WTC11 (cell line): ENCODE measurements at regions not wholly inside any gene's neighbourhood (a gene's known extent, or its start where the extent isn't known, plus 50 kb on each side); places are given as distances from the start of the nearest gene placed in this dataset.

Source experiments
- ATAC-seq: fragments of 200-7000 bp; cut with Tn5 transposase; 2 replicates; pipeline ENCODE4 v1.10.0; 2021; ENCODE audit warnings: mild to moderate bottlenecking, moderate library complexity
- CTCF ChIA-PET: fragments of 300-600 bp; sonication (Branson Sonifier 250); formaldehyde crosslinking; loops from one replicate; lab custom pipeline; 2021; ENCODE audit warnings: antibody characterized with exemption; lab: Charles Lee
- POLR2A ChIA-PET: fragments of 350-600 bp; sonication (Branson Sonifier 250); formaldehyde crosslinking; loops from one replicate; lab custom pipeline; 2021; ENCODE audit warnings: antibody characterized with exemption; lab: Charles Lee
- DNase-seq: peaks from one replicate; pipeline ENCODE4 v3.0.0; 2021; ENCODE audit warnings: low spot score
- H3K27ac Mint-ChIP-seq: 2 replicates; pipeline ENCODE4 v1.8.0; 2021; ENCODE audit warnings: mixed read lengths
- H3K27me3 Mint-ChIP-seq: 2 replicates; pipeline ENCODE4 v1.8.0; 2021; ENCODE audit warnings: low read depth, mild to moderate bottlenecking, moderate library complexity, mixed read lengths
- H3K36me3 Mint-ChIP-seq: 2 replicates; pipeline ENCODE4 v1.8.0; 2021; ENCODE audit warnings: mixed read lengths
- H3K4me1 Mint-ChIP-seq: 2 replicates; pipeline ENCODE4 v1.8.0; 2022; ENCODE audit warnings: mixed read lengths
- H3K4me3 Mint-ChIP-seq: 2 replicates; pipeline ENCODE4 v1.8.0; 2021; ENCODE audit warnings: mild to moderate bottlenecking, moderate library complexity, mixed read lengths
- H3K9me3 Mint-ChIP-seq: 2 replicates; pipeline ENCODE4 v1.8.0; 2021; ENCODE audit warnings: mixed read lengths
- ATF1 ChIP-seq: sonication (generic); formaldehyde crosslinking; IDR thresholded peaks from 2 replicates; pipeline ENCODE4 v1.8.1; 2023; ENCODE audit warnings: mild to moderate bottlenecking, moderate library complexity, missing genetic modification reagents
- ATF3 ChIP-seq: sonication (generic); formaldehyde crosslinking; conservative IDR thresholded peaks from 2 replicates; pipeline ENCODE4 v1.8.1; 2022; ENCODE audit warnings: mild to moderate bottlenecking, missing genetic modification reagents
- CTCF ChIP-seq: fragments of 200-600 bp; IDR thresholded peaks from 2 replicates; pipeline ENCODE4 v1.8.0; 2022; ENCODE audit warnings: antibody characterized with exemption
- HMGA2 ChIP-seq: fragments of 250-450 bp; sonication (Bioruptor Pico); IDR thresholded peaks from 2 replicates; pipeline ENCODE4 v1.4.0; 2021; ENCODE audit warnings: mild to moderate bottlenecking, moderate library complexity
- IRF2 ChIP-seq: sonication (generic); formaldehyde crosslinking; IDR thresholded peaks from 2 replicates; pipeline ENCODE4 v1.8.0; 2022; ENCODE audit warnings: low read depth, missing genetic modification reagents, borderline replicate concordance
- KAT7 ChIP-seq: sonication (generic); formaldehyde crosslinking; IDR thresholded peaks from 2 replicates; pipeline ENCODE4 v1.8.1; 2023; ENCODE audit warnings: missing genetic modification reagents, mild to moderate bottlenecking, borderline replicate concordance
- PRRX2 ChIP-seq: fragments of 250-450 bp; sonication (Bioruptor Pico); IDR thresholded peaks from 2 replicates; pipeline ENCODE4 v1.8.0; 2021; ENCODE audit warnings: mild to moderate bottlenecking
- TCF7 ChIP-seq: sonication (generic); formaldehyde crosslinking; IDR thresholded peaks from 2 replicates; pipeline ENCODE4 v1.8.0; 2022; ENCODE audit warnings: mild to moderate bottlenecking, low read depth, missing genetic modification reagents, moderate library complexity
- TEAD4 ChIP-seq: sonication (generic); formaldehyde crosslinking; IDR thresholded peaks from 2 replicates; pipeline ENCODE4 v1.8.0; 2022; ENCODE audit warnings: mild to moderate bottlenecking, missing genetic modification reagents
- TP53 ChIP-seq: sonication (generic); formaldehyde crosslinking; IDR thresholded peaks from 2 replicates; pipeline ENCODE4 v1.8.1; 2023; ENCODE audit warnings: mild to moderate bottlenecking, missing genetic modification reagents
- TF ChIP-seq, protein P1 (sequence below): sonication (generic); formaldehyde crosslinking; IDR thresholded peaks from 2 replicates; pipeline ENCODE4 v1.8.1; 2022; ENCODE audit warnings: missing genetic modification reagents, borderline replicate concordance
- TF ChIP-seq, protein P2 (sequence below): sonication (generic); formaldehyde crosslinking; IDR thresholded peaks from 2 replicates; pipeline ENCODE4 v1.8.0; 2022; ENCODE audit warnings: mild to moderate bottlenecking, missing genetic modification reagents
- TF ChIP-seq, protein P3 (sequence below): fragments of 250-450 bp; sonication (Bioruptor Pico); IDR thresholded peaks from 2 replicates; pipeline ENCODE4 v1.9.0; 2021; ENCODE audit warnings: mild to moderate bottlenecking
- TF ChIP-seq, protein P4 (sequence below): sonication (generic); formaldehyde crosslinking; IDR thresholded peaks from 2 replicates; pipeline ENCODE4 v1.8.0; 2023; ENCODE audit warnings: mild to moderate bottlenecking, missing genetic modification reagents
- TF ChIP-seq, protein P5 (sequence below): sonication (generic); formaldehyde crosslinking; IDR thresholded peaks from 2 replicates; pipeline ENCODE4 v1.8.0; 2023; ENCODE audit warnings: missing genetic modification reagents

- POLR2A ChIA-PET, result no interaction called here
- peaks cover 6% of the 10 kb centered on the region for H3K4me1 Mint-ChIP-seq
- no peak for ATAC-seq
- H3K9me3 Mint-ChIP-seq, result peaks cover 32% of the 10 kb centered on the region
- no peak overlapping the region for H3K27ac Mint-ChIP-seq
- TF ChIP-seq TCF7 (CRISPR knock-in tag) (no peak), ATF1 (no peak), ATF3 (CRISPR knock-in tag) (no peak)
- TF ChIP-seq, all 79 proteins: peak for 0
- Mint-ChIP-seq H3K36me3 (no peaks in the 10 kb centered on the region; the same call in 1 of the 2 replicates), H3K27me3 (no peaks in the 10 kb centered on the region), H3K4me3 (no peak overlapping the region)
- CTCF ChIA-PET, result no interaction called here
- DNase-seq, result no peak
These were observed 469.8 kb downstream of the USP25 start for GRCh38 chr21:16199539-16199938.

- Mint-ChIP-seq H3K9me3 (peaks cover 32% of the 10 kb centered on the region), H3K36me3 (no peaks in the 10 kb centered on the region; the same call in 1 of the 2 replicates), H3K4me3 (no peak overlapping the region), H3K27ac (no peak overlapping the region), H3K4me1 (no peaks in the 10 kb centered on the region), H3K27me3 (no peaks in the 10 kb centered on the region; the same call in 1 of the 2 replicates)
- CTCF ChIA-PET, result no interaction called here
- no peak for DNase-seq
- POLR2A ChIA-PET, result no interaction called here
- TF ChIP-seq KAT7 (CRISPR knock-in tag), result no peak
- TF ChIP-seq TEAD4, result no peak
- TF ChIP-seq, protein P1, sequence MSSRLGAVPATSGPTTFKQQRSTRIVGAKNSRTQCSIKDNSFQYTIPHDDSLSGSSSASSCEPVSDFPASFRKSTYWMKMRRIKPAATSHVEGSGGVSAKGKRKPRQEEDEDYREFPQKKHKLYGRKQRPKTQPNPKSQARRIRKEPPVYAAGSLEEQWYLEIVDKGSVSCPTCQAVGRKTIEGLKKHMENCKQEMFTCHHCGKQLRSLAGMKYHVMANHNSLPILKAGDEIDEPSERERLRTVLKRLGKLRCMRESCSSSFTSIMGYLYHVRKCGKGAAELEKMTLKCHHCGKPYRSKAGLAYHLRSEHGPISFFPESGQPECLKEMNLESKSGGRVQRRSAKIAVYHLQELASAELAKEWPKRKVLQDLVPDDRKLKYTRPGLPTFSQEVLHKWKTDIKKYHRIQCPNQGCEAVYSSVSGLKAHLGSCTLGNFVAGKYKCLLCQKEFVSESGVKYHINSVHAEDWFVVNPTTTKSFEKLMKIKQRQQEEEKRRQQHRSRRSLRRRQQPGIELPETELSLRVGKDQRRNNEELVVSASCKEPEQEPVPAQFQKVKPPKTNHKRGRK (CRISPR knock-in tag), result no peak
- TF ChIP-seq ATF3 (CRISPR knock-in tag), result no peak
- TF ChIP-seq, protein P2, sequence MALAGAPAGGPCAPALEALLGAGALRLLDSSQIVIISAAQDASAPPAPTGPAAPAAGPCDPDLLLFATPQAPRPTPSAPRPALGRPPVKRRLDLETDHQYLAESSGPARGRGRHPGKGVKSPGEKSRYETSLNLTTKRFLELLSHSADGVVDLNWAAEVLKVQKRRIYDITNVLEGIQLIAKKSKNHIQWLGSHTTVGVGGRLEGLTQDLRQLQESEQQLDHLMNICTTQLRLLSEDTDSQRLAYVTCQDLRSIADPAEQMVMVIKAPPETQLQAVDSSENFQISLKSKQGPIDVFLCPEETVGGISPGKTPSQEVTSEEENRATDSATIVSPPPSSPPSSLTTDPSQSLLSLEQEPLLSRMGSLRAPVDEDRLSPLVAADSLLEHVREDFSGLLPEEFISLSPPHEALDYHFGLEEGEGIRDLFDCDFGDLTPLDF (CRISPR knock-in tag), result no peak
- TF ChIP-seq, protein P3, sequence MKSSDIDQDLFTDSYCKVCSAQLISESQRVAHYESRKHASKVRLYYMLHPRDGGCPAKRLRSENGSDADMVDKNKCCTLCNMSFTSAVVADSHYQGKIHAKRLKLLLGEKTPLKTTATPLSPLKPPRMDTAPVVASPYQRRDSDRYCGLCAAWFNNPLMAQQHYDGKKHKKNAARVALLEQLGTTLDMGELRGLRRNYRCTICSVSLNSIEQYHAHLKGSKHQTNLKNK (CRISPR knock-in tag), result no peak
- TF ChIP-seq IRF2 (CRISPR knock-in tag), result no peak
- no peak for TF ChIP-seq TCF7 (CRISPR knock-in tag)
- TF ChIP-seq HMGA2 (CRISPR knock-in tag), result no peak
- TF ChIP-seq TP53 (CRISPR knock-in tag), result no peak
- no peak for TF ChIP-seq CTCF
- TF ChIP-seq, protein P4, sequence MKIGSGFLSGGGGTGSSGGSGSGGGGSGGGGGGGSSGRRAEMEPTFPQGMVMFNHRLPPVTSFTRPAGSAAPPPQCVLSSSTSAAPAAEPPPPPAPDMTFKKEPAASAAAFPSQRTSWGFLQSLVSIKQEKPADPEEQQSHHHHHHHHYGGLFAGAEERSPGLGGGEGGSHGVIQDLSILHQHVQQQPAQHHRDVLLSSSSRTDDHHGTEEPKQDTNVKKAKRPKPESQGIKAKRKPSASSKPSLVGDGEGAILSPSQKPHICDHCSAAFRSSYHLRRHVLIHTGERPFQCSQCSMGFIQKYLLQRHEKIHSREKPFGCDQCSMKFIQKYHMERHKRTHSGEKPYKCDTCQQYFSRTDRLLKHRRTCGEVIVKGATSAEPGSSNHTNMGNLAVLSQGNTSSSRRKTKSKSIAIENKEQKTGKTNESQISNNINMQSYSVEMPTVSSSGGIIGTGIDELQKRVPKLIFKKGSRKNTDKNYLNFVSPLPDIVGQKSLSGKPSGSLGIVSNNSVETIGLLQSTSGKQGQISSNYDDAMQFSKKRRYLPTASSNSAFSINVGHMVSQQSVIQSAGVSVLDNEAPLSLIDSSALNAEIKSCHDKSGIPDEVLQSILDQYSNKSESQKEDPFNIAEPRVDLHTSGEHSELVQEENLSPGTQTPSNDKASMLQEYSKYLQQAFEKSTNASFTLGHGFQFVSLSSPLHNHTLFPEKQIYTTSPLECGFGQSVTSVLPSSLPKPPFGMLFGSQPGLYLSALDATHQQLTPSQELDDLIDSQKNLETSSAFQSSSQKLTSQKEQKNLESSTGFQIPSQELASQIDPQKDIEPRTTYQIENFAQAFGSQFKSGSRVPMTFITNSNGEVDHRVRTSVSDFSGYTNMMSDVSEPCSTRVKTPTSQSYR (CRISPR knock-in tag), result no peak
- TF ChIP-seq, protein P5, sequence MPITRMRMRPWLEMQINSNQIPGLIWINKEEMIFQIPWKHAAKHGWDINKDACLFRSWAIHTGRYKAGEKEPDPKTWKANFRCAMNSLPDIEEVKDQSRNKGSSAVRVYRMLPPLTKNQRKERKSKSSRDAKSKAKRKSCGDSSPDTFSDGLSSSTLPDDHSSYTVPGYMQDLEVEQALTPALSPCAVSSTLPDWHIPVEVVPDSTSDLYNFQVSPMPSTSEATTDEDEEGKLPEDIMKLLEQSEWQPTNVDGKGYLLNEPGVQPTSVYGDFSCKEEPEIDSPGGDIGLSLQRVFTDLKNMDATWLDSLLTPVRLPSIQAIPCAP, result no peak
- TF ChIP-seq PRRX2, result no peak
- ATAC-seq, result no peak
These were observed 471.9 kb downstream of the USP25 start for GRCh38 chr21:16201718-16202117.
